ENCODE measurements at regions not wholly inside any gene's neighbourhood (a gene's known extent, or its start where the extent isn't known, plus 50 kb on each side); places are given as distances from the start of the nearest gene placed in this dataset.

DNA sequence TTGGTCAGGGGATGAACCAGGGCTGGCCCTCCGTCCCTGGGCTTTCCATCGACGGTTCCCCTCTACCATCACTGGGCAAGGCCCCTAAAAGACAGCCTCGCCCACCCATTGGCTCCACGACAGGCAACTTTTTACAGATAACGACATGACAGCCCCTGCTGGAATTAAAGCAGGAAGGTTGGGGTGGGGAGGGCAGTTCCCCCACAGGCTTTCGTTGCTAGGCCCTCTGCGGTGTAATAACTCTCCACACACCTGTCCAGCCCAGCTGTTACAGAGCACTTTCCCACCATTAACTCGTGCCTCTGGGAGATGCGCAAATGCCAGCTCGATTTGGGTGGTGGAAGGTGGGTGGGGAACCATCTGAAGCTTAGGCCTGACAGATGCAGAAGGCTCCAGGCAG lies 264.2 kb upstream of the TLE3 start:
- H3K27ac ChIP-seq (ENCODE audit: low read depth, low read length, severe bottlenecking) = no peak overlapping the region
- H3K4me3 ChIP-seq (ENCODE audit: extremely low read depth, insufficient read depth, low read length, poor library complexity, severe bottlenecking) = no peak overlapping the region
- H3K4me1 ChIP-seq (ENCODE audit: control insufficient read depth, insufficient read depth, low read length, poor library complexity, severe bottlenecking) = peaks cover 9% of the 10 kb centered on the region
- WGBS, 2 experiments (ENCODE audit: insufficient coverage in 2 of 2) = 95 to 96% methylated on average over 5 of the region's 11 CpGs
- H3K9me3 ChIP-seq (ENCODE audit: control insufficient read depth, low read length) = peaks cover 3% of the 10 kb centered on the region
- no peaks in the 10 kb centered on the region for H3K36me3 ChIP-seq (ENCODE audit: control insufficient read depth, insufficient read depth, low read length)

GRCh38 chr15:70361106-70361505 lies 263.4 kb upstream of the TLE3 start:
- H3K9me3 ChIP-seq (ENCODE audit: control insufficient read depth, low read length) = peaks cover 3% of the 10 kb centered on the region
- 80 to 85% methylated on average over 1 to 2 of the region's 2 CpGs for WGBS, 2 experiments (ENCODE audit: insufficient coverage in 2 of 2)

DNA sequence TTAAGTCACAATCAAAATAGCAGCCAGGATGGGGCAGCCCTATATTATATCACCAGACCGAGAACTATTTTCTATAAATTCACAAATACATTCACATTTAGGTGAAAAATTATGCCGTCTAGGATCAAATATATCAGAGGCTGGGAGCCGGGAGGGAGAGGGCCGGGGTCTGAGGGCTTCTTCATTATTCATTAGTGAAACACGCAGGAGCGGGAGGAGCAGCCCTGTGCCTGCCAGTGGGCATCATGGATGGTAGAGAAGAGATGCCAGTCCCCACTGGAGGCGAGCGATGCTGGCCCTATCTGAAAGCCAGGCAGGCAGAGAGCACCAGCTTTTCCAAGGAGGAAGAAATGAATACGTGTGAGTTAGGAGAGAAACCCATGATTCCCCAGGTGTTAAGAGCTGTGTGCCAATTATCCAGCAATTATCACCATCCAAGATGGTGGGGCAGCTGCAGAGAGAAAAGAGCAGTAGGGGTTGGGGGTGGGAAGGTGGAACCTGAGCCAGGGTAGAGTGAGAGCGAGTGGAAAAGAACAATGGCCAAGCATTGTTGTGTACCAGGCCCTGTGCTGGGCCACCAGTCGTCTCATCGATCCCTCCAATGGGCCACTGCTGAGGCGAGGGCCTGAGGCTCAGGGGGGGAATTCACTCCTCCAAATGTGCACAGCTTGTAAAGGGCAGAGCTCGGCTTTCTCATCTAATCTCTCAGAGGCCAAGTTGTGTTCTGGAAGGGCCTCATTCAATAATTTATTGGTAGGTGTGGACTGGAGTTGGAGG lies 261.3 kb upstream of the TLE3 start:
- Histone ChIP-seq H3K4me3 (ENCODE audit: extremely low read depth, insufficient read depth, low read length, poor library complexity, severe bottlenecking) (no peak overlapping the region), H3K9me3 (ENCODE audit: control insufficient read depth, low read length) (no peaks in the 10 kb centered on the region), H3K36me3 (ENCODE audit: control insufficient read depth, insufficient read depth, low read length) (no peaks in the 10 kb centered on the region), H3K27ac (ENCODE audit: low read depth, low read length, severe bottlenecking) (no peak overlapping the region), H3K4me1 (ENCODE audit: control insufficient read depth, insufficient read depth, low read length, poor library complexity, severe bottlenecking) (peaks cover 17% of the 10 kb centered on the region)
- WGBS, 2 experiments (ENCODE audit: insufficient coverage in 2 of 2) = 85 to 95% methylated on average over 8 to 11 of the region's 14 CpGs

More at GRCh38 chr15:70361106-70361505, 263.4 kb upstream of the TLE3 start:
- Histone ChIP-seq H3K4me3 (ENCODE audit: extremely low read depth, insufficient read depth, low read length, poor library complexity, severe bottlenecking) (no peak overlapping the region), H3K27ac (ENCODE audit: low read depth, low read length, severe bottlenecking) (no peak overlapping the region), H3K36me3 (ENCODE audit: control insufficient read depth, insufficient read depth, low read length) (no peaks in the 10 kb centered on the region), H3K4me1 (ENCODE audit: control insufficient read depth, insufficient read depth, low read length, poor library complexity, severe bottlenecking) (peaks cover 17% of the 10 kb centered on the region)

GRCh38 chr15:70358011-70358819 lies 260.5 kb upstream of the TLE3 start:
- no peaks in the 10 kb centered on the region for H3K9me3 ChIP-seq (ENCODE audit: control insufficient read depth, low read length)
- H3K4me1 ChIP-seq (ENCODE audit: control insufficient read depth, insufficient read depth, low read length, poor library complexity, severe bottlenecking) = peaks cover 17% of the 10 kb centered on the region

GRCh38 chr15:70357453-70357852 lies 259.7 kb upstream of the TLE3 start:
- 91 to 93% methylated on average over 4 to 6 of the region's 8 CpGs for WGBS, 2 experiments (ENCODE audit: insufficient coverage in 2 of 2)
- peaks cover 17% of the 10 kb centered on the region for H3K4me1 ChIP-seq (ENCODE audit: control insufficient read depth, insufficient read depth, low read length, poor library complexity, severe bottlenecking)
- H3K4me3 ChIP-seq (ENCODE audit: extremely low read depth, insufficient read depth, low read length, poor library complexity, severe bottlenecking) = no peak overlapping the region
- no peaks in the 10 kb centered on the region for H3K9me3 ChIP-seq (ENCODE audit: control insufficient read depth, low read length)
- H3K27ac ChIP-seq (ENCODE audit: low read depth, low read length, severe bottlenecking) = no peak overlapping the region
- H3K36me3 ChIP-seq (ENCODE audit: control insufficient read depth, insufficient read depth, low read length) = no peaks in the 10 kb centered on the region

More at GRCh38 chr15:70358011-70358819, 260.5 kb upstream of the TLE3 start:
- Histone ChIP-seq H3K4me3 (ENCODE audit: extremely low read depth, insufficient read depth, low read length, poor library complexity, severe bottlenecking) (no peak overlapping the region), H3K27ac (ENCODE audit: low read depth, low read length, severe bottlenecking) (no peak overlapping the region), H3K36me3 (ENCODE audit: control insufficient read depth, insufficient read depth, low read length) (no peaks in the 10 kb centered on the region)
- 87 to 92% methylated on average over 2 to 4 of the region's 11 CpGs for whole genome bisulfite sequencing, 2 experiments (ENCODE audit: insufficient coverage in 2 of 2)

- 92 to 93% methylated on average over 3 to 5 of the region's 7 CpGs for WGBS, 2 experiments (ENCODE audit: insufficient coverage in 2 of 2)
- H3K36me3 ChIP-seq (ENCODE audit: control insufficient read depth, insufficient read depth, low read length) = no peaks in the 10 kb centered on the region
- no peak overlapping the region for H3K4me3 ChIP-seq (ENCODE audit: extremely low read depth, insufficient read depth, low read length, poor library complexity, severe bottlenecking)
- peaks cover 17% of the 10 kb centered on the region for H3K4me1 ChIP-seq (ENCODE audit: control insufficient read depth, insufficient read depth, low read length, poor library complexity, severe bottlenecking)
- H3K27ac ChIP-seq (ENCODE audit: low read depth, low read length, severe bottlenecking) = no peak overlapping the region
- no peaks in the 10 kb centered on the region for H3K9me3 ChIP-seq (ENCODE audit: control insufficient read depth, low read length)
These were observed 259.2 kb upstream of the TLE3 start for GRCh38 chr15:70356919-70357318.

DNA sequence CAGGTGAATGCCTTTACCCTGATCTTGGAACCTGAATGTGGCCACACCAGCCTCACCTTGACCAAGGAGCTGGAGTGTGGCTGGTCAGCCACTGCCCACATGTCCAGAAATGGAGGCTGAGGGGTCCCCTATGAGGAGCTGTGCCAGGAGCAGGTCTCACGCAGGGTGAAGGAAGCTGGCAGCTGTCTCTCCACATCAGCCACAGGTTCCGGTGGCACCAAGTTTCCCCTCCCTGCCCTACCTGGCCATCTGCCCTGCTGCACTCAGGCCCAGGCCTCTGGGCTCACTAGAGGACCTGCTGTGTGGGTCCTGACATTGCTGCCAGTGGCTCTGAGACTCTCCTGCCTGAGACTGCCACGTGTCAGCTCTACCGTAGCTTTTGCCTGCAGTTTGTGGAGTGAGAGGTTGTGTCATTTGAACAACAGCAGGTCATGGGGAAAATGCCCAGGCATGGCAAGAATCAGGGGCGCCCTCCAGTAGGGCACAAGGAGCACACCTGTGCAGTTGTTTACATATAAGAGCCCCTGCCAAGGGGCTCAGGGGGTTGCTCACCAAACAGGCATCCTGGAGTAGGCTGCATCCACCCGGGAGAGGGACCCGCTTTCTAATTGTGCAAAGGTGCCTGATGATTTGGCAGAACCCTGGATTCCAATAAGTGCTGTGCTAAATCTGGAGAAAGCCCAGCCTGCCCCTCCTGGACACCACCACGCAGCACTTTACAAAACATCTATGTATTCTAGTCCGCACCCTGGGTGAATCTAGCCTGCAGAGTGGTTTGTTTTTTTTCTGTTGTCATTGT lies 258.5 kb upstream of the TLE3 start:
- Histone ChIP-seq H3K27ac (ENCODE audit: low read depth, low read length, severe bottlenecking) (no peak overlapping the region), H3K4me1 (ENCODE audit: control insufficient read depth, insufficient read depth, low read length, poor library complexity, severe bottlenecking) (peaks cover 17% of the 10 kb centered on the region), H3K4me3 (ENCODE audit: extremely low read depth, insufficient read depth, low read length, poor library complexity, severe bottlenecking) (no peak overlapping the region), H3K9me3 (ENCODE audit: control insufficient read depth, low read length) (no peaks in the 10 kb centered on the region), H3K36me3 (ENCODE audit: control insufficient read depth, insufficient read depth, low read length) (no peaks in the 10 kb centered on the region)
- 90 to 91% methylated on average over 5 to 7 of the region's 9 CpGs for WGBS, 2 experiments (ENCODE audit: insufficient coverage in 2 of 2)

DNA sequence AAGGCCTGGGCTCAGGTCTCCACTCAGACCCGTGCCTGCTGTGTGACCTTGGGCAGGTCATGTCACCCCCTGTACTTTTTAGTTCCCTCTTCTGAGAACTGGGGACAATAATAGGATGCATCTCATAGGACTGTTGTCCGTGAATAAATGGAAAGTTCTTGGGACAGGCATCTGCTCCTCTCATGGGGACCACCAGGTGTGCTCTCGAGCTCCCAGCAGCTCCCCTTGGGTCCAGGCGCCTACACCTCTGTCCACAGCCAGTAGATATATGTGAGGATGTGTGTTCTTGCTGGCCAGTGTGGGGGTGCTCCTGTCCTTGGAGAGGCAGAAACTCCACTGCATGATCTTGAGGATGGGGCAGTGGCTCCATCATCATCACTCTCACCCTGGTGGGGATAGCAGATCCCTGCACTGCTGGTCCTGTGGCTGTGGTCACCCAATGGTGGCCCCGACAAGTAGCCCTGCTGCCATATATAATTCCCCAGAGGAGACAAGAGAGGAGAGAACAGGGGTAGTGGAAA lies 257.6 kb upstream of the TLE3 start:
- 83 to 93% methylated on average over 2 to 4 of the region's 5 CpGs for WGBS, 2 experiments (ENCODE audit: insufficient coverage in 2 of 2)
- H3K9me3 ChIP-seq (ENCODE audit: control insufficient read depth, low read length) = no peaks in the 10 kb centered on the region
- peaks cover 17% of the 10 kb centered on the region for H3K4me1 ChIP-seq (ENCODE audit: control insufficient read depth, insufficient read depth, low read length, poor library complexity, severe bottlenecking)
- H3K27ac ChIP-seq (ENCODE audit: low read depth, low read length, severe bottlenecking) = no peak overlapping the region
- H3K4me3 ChIP-seq (ENCODE audit: extremely low read depth, insufficient read depth, low read length, poor library complexity, severe bottlenecking) = no peak overlapping the region
- no peaks in the 10 kb centered on the region for H3K36me3 ChIP-seq (ENCODE audit: control insufficient read depth, insufficient read depth, low read length)

DNA sequence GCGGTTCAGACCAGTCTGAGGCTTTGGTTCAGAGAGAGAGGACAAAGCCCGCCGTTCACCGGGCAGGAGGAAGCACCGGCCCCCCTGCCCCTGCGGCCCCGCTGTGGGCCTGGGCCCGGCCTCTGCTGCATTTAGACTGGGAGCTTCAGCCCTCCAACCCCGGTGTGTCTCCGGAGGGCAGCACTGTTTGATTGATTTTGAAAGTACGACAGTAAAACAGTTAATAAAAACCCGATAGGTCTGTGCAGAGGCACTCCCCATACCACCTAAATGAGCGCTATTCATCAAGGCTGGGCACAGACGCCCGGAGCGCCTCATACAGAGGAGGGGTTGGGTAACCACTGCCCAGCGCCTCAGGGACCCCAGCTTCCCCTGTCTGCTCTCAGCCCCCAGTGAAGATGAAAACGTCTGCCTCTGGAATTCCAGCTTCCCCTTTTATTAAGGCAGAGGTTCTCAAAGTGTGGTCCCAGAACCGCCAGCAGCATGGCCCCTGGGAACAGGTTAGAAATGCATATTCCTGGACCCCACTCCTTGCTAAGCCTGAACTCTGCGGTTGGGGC lies 256.7 kb upstream of the TLE3 start:
- Histone ChIP-seq H3K4me3 (ENCODE audit: extremely low read depth, insufficient read depth, low read length, poor library complexity, severe bottlenecking) (no peak overlapping the region), H3K27ac (ENCODE audit: low read depth, low read length, severe bottlenecking) (no peak overlapping the region), H3K36me3 (ENCODE audit: control insufficient read depth, insufficient read depth, low read length) (no peaks in the 10 kb centered on the region), H3K9me3 (ENCODE audit: control insufficient read depth, low read length) (no peaks in the 10 kb centered on the region), H3K4me1 (ENCODE audit: control insufficient read depth, insufficient read depth, low read length, poor library complexity, severe bottlenecking) (peaks cover 17% of the 10 kb centered on the region)
- WGBS, 2 experiments (ENCODE audit: insufficient coverage in 2 of 2) = 86 to 93% methylated on average over 19 to 20 of the region's 20 CpGs

Measured in mesodermal cell (in vitro differentiated cells).